ENCODE measurements at regions not wholly inside any gene's neighbourhood (a gene's known extent, or its start where the extent isn't known, plus 50 kb on each side); places are given as distances from the start of the nearest gene placed in this dataset.
"Not testable (repeated sequence)": the region's sequence is repeated elsewhere in the genome, so short reads cannot be mapped to it uniquely, and the experiment has no call there.

DNA sequence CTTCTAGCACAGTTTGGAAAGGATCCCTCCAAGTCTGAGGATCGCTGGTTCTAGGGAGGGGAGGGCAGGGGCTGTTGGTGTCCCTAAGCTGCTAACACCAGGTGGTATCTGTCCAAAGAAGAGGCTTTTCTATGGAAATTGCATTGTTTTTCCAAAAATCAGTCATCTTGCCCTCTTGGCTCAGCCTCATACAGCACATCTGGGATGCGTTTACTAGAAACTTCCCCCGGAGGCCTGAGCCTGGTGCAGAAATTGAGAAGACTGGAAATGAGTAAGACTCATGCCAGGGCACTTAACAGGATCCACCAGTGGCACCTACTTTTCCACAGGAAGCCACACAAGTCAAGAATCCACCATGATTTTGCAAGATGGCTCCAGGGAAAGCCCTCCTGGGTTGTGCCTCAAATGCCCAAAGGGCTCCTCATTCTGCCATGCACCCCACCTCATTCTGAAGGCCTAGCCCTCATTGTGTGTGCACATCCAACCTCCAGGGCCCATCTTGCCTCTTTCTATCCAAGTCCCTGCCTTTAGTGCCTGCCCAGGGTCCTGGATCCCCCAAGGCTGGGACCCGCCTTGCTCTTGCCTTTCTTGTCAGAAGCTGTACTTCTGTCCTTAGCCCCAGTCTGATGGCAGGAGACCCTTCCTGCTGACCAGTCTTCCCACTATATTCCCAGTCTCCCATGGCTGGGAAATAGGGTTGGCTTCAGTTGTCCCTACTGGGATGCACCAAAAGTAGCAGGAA is 97.6 kb downstream of the MRPL14 start:
- Mint-ChIP-seq H3K4me3 (no peak overlapping the region), H3K36me3 (no peaks in the 10 kb centered on the region), H3K27ac (no peak overlapping the region), H3K9me3 (no peaks in the 10 kb centered on the region), H3K27me3 (no peaks in the 10 kb centered on the region), H3K4me1 (no peaks in the 10 kb centered on the region)

DNA sequence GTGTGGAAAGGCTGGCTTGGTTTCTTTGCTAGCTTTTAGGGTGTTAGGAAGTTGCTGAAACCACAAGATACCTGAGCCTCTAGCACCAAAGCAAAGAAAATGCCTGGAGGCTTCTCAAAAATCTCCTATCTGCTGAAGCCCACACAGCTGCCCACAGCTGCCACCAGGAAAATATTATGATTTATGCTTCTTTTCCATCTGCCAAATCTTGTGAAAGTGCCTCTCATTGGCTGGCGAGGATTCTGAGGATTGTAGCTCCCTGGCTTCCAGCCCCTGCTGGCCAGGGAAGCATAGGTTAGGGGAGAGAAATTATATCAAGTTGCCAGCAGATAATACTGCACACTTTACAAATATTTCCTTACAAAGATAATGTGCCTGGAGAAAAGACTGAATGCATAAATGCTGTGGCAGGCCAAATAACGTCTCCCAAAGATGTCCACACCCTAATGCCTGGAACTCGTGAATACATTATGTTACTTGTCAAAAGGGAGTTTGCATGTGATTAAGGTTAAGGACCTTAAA is 98.4 kb downstream of the MRPL14 start:
- H3K27ac Mint-ChIP-seq, result no peak overlapping the region
- no peaks in the 10 kb centered on the region for H3K4me1 Mint-ChIP-seq
- no peaks in the 10 kb centered on the region for H3K36me3 Mint-ChIP-seq
- no peak overlapping the region for H3K4me3 Mint-ChIP-seq
- H3K27me3 Mint-ChIP-seq, result no peaks in the 10 kb centered on the region
- H3K9me3 Mint-ChIP-seq, result no peaks in the 10 kb centered on the region

DNA sequence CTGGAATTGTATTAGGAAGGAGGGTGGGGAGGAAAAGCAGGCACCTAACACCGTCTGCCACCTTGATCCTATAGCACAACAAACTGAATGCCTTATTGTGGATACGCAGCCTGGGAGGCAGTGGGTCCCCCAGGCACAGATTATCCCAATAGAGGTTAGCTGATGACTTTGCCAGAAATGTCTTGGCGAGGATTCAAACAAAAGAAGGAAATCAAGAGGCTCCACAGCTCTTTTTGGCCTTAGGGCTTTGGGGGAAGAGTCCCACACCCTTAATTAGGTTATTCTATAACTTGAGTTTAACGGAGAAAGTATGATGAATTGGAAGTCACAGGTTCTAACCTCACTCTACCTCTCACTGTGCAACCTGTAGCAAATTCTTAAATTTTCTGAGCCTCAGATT is 102.0 kb downstream of the MRPL14 start:
- H3K27ac Mint-ChIP-seq, result no peak overlapping the region

DNA sequence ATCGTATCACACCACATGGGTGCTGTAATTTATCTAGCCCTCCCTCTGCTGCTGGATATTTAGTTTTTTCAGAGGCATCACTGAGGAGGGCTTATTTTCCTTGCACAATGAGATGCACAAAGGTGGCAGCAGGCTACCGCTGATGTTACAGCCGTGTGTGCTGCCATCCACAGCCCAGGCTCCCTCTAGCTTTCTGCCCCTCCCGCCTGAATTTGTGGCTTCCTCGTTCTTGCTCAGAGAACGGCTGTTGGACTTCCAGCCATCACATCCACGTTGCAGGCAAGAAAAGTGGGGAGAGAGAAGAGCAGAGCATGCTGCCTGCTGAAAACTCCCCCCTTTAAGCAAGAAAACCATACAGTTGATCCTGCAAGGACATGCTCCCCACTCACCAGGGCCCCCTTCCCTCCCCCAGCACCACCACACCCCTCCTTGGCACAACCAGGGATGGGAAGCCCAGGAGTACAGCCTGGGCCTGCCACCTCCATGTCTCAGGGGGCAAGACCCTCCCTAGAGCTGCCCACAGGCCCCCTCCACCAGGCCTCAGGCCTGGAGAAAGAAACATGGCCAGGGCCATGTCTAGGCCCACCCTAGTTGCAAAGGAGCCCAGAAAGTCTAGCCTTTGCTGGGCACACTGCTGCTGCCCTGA is 102.6 kb downstream of the MRPL14 start:
- Mint-ChIP-seq H3K27me3 (no peaks in the 10 kb centered on the region), H3K36me3 (no peaks in the 10 kb centered on the region), H3K27ac (no peak overlapping the region), H3K4me3 (no peak overlapping the region), H3K9me3 (no peaks in the 10 kb centered on the region), H3K4me1 (no peaks in the 10 kb centered on the region)

More for the DNA sequence above, 102.0 kb downstream of the MRPL14 start:
- Mint-ChIP-seq H3K27me3 (no peaks in the 10 kb centered on the region), H3K9me3 (no peaks in the 10 kb centered on the region), H3K36me3 (no peaks in the 10 kb centered on the region), H3K4me1 (no peaks in the 10 kb centered on the region), H3K4me3 (no peak overlapping the region)

DNA sequence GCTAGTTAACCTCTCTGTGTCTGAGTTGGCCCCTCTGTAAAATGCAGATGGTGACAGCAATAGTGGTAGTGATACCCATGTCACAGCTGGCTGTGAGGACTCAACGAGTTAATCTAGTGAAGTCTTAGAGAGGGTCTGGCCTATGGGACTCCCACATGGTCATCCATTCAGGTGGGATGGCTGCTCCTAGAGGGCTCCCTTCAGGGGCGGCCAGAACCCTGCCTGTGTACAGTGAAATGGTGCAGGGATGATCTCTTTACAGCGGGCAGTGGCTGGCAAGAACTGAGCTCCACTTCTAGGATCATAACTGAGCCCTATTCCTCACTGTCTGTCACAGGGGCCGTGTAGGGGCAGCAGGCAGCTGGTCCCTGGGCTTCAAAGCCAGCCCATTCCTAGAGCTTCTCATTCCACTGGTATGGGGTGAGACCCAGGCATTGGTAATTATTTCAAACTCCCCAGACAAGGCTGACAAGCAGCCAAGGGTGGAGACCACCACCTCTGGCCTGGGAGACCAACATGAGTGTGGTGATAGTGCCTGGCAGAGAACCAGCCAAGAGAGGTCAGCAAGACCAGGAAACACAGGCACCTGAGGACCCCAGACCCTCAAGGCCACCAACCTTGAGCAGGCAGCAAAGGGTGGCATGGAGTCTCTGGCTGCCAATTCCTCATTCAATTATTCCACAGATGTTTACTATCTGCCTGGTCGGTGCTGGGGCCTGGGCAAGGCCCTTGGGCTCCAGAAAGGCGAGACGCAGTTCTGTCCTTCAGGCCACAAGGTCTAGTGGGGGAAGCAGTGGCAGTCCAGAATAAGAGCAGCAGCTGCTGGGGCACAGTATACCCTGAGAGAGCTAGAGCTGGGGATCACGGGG is 103.4 kb downstream of the MRPL14 start:
- Mint-ChIP-seq H3K27me3 (no peaks in the 10 kb centered on the region), H3K27ac (no peak overlapping the region), H3K9me3 (no peaks in the 10 kb centered on the region), H3K36me3 (no peaks in the 10 kb centered on the region), H3K4me1 (no peaks in the 10 kb centered on the region), H3K4me3 (no peak overlapping the region)

DNA sequence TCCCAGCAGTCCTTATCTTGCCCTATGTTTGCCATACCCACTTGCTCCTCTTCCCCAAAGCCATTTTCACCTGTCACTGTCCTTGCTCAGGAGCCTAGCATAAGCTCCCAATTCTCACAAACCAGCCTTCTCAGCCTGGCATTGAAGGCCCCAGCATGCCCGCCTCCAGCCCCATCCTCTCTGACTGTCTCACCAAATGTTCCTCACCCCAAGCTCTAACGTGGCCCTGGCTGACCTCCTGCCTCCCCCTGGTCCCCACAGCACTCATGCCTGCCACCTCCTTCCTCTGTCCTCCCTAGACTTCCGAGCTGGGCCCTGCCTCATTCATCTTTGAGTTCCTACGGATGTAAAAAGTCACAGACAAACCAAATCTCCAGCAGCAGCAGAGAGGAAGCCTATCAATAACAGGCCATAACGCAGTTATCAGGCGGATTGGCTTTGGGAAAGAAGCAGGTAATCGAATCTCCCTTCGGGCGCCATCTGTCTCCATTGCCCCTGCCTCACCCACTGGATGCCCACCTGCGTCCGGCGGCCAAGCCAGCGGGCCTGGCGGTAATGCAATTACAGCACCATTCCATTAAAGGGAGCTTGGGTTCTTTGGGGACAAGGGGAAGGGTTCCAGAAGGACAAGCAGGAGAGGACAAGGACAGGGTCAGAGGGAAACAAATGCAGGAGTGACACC is 104.4 kb downstream of the MRPL14 start:
- Mint-ChIP-seq H3K4me3 (no peak overlapping the region), H3K9me3 (no peaks in the 10 kb centered on the region)

DNA sequence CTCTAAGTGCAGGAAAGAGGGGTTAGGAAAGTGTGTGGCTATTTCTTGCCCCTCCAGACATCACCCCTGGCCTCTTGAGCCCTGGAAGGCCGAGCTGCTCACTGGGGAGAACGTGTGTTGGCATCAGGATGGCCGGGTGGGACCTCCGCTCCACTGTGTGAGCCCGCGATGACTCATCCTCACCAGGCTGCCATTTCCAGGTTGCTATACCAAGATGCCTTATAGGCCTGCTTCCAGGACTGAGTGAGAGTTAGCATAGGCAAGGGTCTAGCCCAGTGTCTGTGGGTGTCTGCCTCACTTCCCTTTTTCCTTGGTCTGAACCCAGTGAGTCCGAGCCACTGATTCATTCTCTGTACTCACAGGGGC is 105.0 kb downstream of the MRPL14 start:
- no peak overlapping the region for H3K27ac Mint-ChIP-seq
- H3K4me1 Mint-ChIP-seq, result no peaks in the 10 kb centered on the region
- no peaks in the 10 kb centered on the region for H3K27me3 Mint-ChIP-seq

More for the DNA sequence above, 104.4 kb downstream of the MRPL14 start:
- Mint-ChIP-seq H3K4me1 (no peaks in the 10 kb centered on the region), H3K27ac (peak overlapping the region; percentile 32), H3K27me3 (no peaks in the 10 kb centered on the region), H3K36me3 (no peaks in the 10 kb centered on the region)

DNA sequence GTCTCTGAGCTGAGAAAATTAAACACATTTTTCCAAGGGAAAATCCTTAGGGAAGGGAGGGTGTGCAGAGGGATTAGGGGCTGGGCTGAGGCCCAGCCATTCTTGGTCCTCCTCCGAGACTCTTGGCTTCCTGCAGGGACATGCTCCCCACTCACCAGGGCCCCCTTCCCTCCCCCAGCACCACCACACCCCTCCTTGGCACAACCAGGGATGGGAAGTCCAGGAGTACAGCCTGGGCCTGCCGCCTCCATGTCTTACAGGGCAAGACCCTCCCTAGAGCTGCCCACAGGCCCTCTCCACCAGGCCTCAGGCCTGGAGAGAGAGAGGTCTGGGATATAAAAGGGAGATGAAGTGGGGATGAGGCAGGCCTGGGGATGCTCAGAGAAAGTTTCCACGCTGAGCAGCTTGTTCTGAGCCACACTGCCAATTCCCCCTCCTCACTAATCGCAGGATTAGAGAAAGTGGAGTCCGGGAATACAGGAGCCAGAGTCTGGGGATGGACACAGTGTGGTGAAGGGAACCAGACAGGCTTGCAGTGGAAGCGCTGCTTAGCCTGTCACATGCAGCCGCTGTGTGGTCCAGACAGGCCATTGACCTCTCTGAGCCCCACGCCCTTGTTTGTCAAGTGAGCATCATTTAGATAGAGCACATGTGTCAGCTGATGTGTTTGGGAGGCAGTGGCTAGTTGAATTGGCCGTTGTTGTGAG is 105.5 kb downstream of the MRPL14 start:
- Mint-ChIP-seq H3K4me1 (no peaks in the 10 kb centered on the region), H3K27ac (no peak overlapping the region), H3K27me3 (no peaks in the 10 kb centered on the region), H3K36me3 (no peaks in the 10 kb centered on the region), H3K9me3 (no peaks in the 10 kb centered on the region), H3K4me3 (no peak overlapping the region)

More for the DNA sequence above, 105.0 kb downstream of the MRPL14 start:
- Mint-ChIP-seq H3K9me3 (no peaks in the 10 kb centered on the region), H3K36me3 (no peaks in the 10 kb centered on the region), H3K4me3 (no peak overlapping the region)

DNA sequence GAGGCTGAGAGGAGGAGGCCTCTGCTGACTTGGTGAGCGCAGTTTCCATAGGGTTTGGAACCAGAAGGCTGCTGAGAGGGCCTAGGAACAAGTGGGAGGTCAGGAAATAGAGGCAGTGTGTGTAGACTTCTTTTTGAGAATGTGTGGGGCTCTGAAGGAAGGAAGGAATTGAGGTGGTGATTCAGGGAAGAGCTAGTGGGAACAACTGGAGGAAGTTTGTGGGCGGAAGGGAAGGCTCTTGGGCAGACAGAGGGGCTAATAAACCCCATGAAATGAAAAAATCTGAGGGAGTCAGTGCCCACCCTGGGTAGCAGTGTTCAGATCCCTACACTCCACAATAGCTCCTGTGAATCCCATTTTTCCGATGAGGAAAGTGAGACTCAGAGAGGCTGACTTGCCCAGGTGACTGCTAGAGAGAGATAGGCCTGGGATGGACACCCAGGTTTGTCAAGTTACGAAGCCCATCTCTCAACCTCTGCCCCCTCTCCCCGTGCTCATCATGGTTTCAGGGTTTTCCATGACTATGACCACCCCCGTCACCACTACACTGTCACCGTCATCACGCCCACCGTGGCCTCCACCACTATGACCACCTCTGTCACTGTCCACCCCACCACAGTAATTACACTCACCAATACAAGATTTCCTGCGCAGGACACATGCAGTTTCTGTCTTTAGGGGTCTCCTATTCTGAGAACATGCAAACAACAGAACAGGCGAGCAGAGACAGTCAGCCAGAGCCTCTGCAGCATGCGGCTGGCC is 106.4 kb downstream of the MRPL14 start:
- Mint-ChIP-seq H3K27me3 (no peaks in the 10 kb centered on the region), H3K9me3 (no peaks in the 10 kb centered on the region), H3K27ac (peak overlapping the region; percentile 0), H3K4me1 (no peaks in the 10 kb centered on the region), H3K36me3 (no peaks in the 10 kb centered on the region), H3K4me3 (no peak overlapping the region)

DNA sequence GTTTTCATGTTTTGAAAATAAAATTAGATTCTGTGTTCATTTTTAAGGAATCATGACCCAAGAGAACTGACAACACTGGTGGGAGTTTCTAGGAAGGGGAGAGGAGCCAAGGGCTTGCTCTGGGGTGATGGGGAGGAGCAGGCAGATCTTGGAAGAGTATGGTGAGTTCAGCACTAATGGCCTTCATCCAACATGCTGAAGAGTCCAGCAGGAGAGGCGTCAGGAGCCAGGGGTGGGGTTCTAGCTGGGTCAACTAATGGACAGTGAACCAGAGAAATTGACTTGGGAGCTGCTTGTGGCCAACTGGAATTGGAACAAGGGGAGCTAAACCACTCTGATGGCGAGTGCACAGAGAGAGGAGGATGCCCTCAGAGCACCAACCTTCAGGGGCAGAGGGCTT is 107.1 kb downstream of the MRPL14 start:
- H3K9me3 Mint-ChIP-seq, result no peaks in the 10 kb centered on the region
- no peaks in the 10 kb centered on the region for H3K36me3 Mint-ChIP-seq
- H3K4me1 Mint-ChIP-seq, result no peaks in the 10 kb centered on the region
- no peak overlapping the region for H3K27ac Mint-ChIP-seq
- H3K27me3 Mint-ChIP-seq, result no peaks in the 10 kb centered on the region
- H3K4me3 Mint-ChIP-seq, result no peak overlapping the region

DNA sequence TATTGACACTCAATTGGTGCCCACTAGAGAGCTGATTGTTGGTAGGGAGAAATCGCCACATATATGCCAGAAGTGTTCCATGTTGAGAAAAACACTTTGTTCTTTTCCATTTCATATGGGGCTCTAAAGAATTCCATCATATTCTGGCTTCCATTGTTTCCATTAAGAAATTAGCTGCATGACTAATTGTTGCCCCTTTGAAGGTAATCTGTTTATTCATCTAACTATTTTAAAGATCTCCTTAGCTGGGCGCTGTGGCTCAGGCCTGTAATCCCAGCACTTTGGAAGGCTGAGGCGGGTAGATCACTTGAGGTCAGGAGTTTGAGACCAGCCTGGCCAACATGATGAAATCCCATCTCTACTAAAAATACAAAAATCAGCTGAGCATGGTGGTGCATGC is 109.9 kb downstream of the MRPL14 start:
- not testable (repeated sequence) for H3K27ac Mint-ChIP-seq, H3K4me1 Mint-ChIP-seq

DNA sequence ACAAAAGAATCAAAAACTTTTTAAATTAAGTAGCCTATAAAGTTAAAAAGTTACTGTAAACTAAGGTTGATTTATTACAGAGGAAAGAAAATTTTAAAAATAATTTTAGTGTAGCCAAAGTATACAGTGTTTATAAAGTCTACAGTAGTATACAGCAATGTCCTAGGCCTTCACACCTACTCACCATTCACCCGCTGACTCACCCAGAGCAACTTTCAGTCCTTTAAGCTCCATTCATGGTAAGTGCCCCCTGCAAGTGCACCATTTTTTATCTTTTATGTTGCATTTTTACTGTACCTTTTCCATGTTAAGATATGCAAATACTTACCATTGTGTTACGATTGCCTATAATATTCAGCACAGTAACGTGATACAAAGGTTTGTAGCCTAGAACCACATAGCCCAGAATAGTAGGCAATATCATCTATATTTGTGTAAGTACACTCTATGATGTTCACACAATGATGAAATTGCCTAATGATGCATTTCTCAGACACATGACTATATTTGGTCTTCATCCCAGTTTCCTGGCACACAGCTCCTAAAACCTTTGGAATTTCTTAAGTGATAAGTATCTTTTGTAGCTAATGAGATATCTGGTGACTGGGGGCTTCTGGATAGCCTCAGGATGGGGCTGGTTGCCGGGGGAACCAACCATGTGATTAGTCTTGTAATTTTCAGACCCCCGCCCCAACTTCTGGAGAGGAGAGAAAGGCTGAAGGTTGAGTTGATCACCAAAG is 111.0 kb downstream of the MRPL14 start:
- Mint-ChIP-seq H3K4me3 (no peak overlapping the region), H3K27ac (no peak overlapping the region), H3K27me3 (no peaks in the 10 kb centered on the region), H3K4me1 (no peaks in the 10 kb centered on the region), H3K9me3 (no peaks in the 10 kb centered on the region), H3K36me3 (no peaks in the 10 kb centered on the region)

More for the DNA sequence above, 109.9 kb downstream of the MRPL14 start:
- not testable (repeated sequence) for H3K36me3 Mint-ChIP-seq, H3K9me3 Mint-ChIP-seq, H3K27me3 Mint-ChIP-seq, H3K4me3 Mint-ChIP-seq

DNA sequence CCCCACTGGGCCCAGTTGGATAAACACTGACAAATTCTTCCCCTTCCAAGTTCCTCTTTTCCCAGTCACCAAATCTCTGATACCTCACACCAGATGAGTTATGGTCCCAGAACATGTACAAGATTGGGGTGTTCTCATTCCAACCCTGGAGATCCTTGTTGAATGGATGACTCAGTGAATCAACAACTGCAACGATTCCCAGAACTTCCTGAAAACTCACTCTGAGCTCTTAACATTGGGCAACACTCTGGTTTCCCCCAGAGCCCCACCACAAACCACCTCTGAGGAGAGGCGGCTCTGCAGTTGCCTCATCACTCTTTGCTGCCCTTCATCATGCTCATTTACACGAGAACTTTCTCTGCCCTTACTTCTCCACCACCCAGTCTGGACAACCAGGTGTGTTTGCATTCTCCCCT is 115.2 kb downstream of the MRPL14 start:
- no peaks in the 10 kb centered on the region for H3K4me1 Mint-ChIP-seq

More for the DNA sequence above, 115.2 kb downstream of the MRPL14 start:
- no peak overlapping the region for H3K4me3 Mint-ChIP-seq
- peaks cover 1% of the 10 kb centered on the region for H3K27me3 Mint-ChIP-seq
- H3K9me3 Mint-ChIP-seq, result no peaks in the 10 kb centered on the region
- no peak overlapping the region for H3K27ac Mint-ChIP-seq
- no peaks in the 10 kb centered on the region for H3K36me3 Mint-ChIP-seq

Data from activated naive CD4-positive, alpha-beta T cell treated with anti-CD3 and anti-CD28 coated beads, Interleukin-2, amount 50 U/mL, for 24 hours (primary cell).